C1 segment of cervical spinal cord (tissue), 14 donors: ENCODE measurements at regions not wholly inside any gene's neighbourhood (a gene's known extent, or its start where the extent isn't known, plus 50 kb on each side); places are given as distances from the start of the nearest gene placed in this dataset.

Experiments used
- DNase-seq, 14 donors: peaks; one replicate each; lab custom pipeline; 2025; lab: John Stamatoyannopoulos, UW

GRCh38 chr2:122960759-122961641 is 1064.1 kb upstream of the CNTNAP5 start:
- DNase-seq = no peak

- no peak for DNase-seq
These were observed 1058.6 kb upstream of the CNTNAP5 start for GRCh38 chr2:122966461-122966860.

- DNase-seq = no peak
These were observed 1047.5 kb upstream of the CNTNAP5 start for GRCh38 chr2:122977580-122977979.

GRCh38 chr2:122980671-122981070 is 1044.4 kb upstream of the CNTNAP5 start:
- no peak for DNase-seq

GRCh38 chr2:122982936-122983335 is 1042.2 kb upstream of the CNTNAP5 start:
- no peak for DNase-seq

- no peak for DNase-seq
These were observed 1036.5 kb upstream of the CNTNAP5 start for GRCh38 chr2:122988395-122989221.

- no peak for DNase-seq
These were observed 1031.5 kb upstream of the CNTNAP5 start for GRCh38 chr2:122993592-122993991.

- DNase-seq = no peak
These were observed 1025.8 kb upstream of the CNTNAP5 start for GRCh38 chr2:122999258-122999657.

GRCh38 chr2:122999821-123000220 is 1025.3 kb upstream of the CNTNAP5 start:
- no peak for DNase-seq

GRCh38 chr2:123002660-123003248 is 1022.3 kb upstream of the CNTNAP5 start:
- no peak for DNase-seq

- DNase-seq = no peak
These were observed 1009.9 kb upstream of the CNTNAP5 start for GRCh38 chr2:123015186-123015585.

- DNase-seq = no peak
These were observed 989.5 kb upstream of the CNTNAP5 start for GRCh38 chr2:123035541-123035940.

- no peak for DNase-seq
These were observed 988.8 kb upstream of the CNTNAP5 start for GRCh38 chr2:123036300-123036699.

GRCh38 chr2:123040506-123040905 is 984.6 kb upstream of the CNTNAP5 start:
- DNase-seq = no peak

- DNase-seq = no peak
These were observed 981.6 kb upstream of the CNTNAP5 start for GRCh38 chr2:123043458-123043857.

GRCh38 chr2:123045713-123046112 is 979.4 kb upstream of the CNTNAP5 start:
- DNase-seq = no peak

- DNase-seq = no peak
These were observed 977.9 kb upstream of the CNTNAP5 start for GRCh38 chr2:123047186-123047585.

- no peak for DNase-seq
These were observed 974.0 kb upstream of the CNTNAP5 start for GRCh38 chr2:123051136-123051535.

- DNase-seq = no peak
These were observed 963.6 kb upstream of the CNTNAP5 start for GRCh38 chr2:123061534-123061933.

GRCh38 chr2:123073371-123073770 is 951.7 kb upstream of the CNTNAP5 start:
- DNase-seq = no peak

- DNase-seq = no peak
These were observed 951.1 kb upstream of the CNTNAP5 start for GRCh38 chr2:123073956-123074355.

- DNase-seq = no peak
These were observed 948.0 kb upstream of the CNTNAP5 start for GRCh38 chr2:123077101-123077500.
